ENCODE measurements at regions not wholly inside any gene's neighbourhood (a gene's known extent, or its start where the extent isn't known, plus 50 kb on each side); places are given as distances from the start of the nearest gene placed in this dataset.
"Not testable (repeated sequence)": the region's sequence is repeated elsewhere in the genome, so short reads cannot be mapped to it uniquely, and the experiment has no call there.

GRCh38 chr6:84867521-84867920 lies 103.1 kb upstream of the TBX18 start:
- no peak for DNase-seq (ENCODE audit: low read depth)
- in situ Hi-C loops (cut with HindIII; ENCODE audit: low sequenced_read_pairs), result no loop called here
- no peak overlapping the region for H3K4me3 ChIP-seq (ENCODE audit: low read depth, low read length)
- TF ChIP-seq CTCF (IDR thresholded peaks at IDR 0.05; ENCODE audit: low read depth, low read length, missing control alignments), result no peak

DNA sequence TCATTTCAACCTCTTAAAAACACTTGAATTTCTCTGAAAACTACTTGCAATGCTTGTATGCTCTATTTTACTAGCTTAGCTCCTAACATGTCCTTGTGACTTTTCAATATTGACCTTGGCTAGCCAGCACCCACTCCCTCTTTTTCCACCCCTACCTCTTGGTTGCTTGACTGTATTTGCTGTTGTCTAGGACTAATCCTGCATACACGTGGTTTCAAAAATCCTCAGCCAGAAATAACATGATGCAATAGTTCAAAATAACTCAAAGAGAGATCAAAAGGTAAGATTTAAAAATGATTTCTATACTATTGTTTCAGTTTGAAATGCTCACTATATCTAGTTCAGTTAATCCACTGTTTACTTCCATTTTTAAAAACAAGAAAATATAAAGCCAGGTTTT lies 102.3 kb upstream of the TBX18 start:
- TF ChIP-seq CTCF (IDR thresholded peaks at IDR 0.05; ENCODE audit: low read depth, low read length, missing control alignments), result no peak
- no peak overlapping the region for H3K4me3 ChIP-seq (ENCODE audit: low read depth, low read length)
- in situ Hi-C loops (cut with HindIII; ENCODE audit: low sequenced_read_pairs), result no loop called here
- DNase-seq (ENCODE audit: low read depth), result no peak

DNA sequence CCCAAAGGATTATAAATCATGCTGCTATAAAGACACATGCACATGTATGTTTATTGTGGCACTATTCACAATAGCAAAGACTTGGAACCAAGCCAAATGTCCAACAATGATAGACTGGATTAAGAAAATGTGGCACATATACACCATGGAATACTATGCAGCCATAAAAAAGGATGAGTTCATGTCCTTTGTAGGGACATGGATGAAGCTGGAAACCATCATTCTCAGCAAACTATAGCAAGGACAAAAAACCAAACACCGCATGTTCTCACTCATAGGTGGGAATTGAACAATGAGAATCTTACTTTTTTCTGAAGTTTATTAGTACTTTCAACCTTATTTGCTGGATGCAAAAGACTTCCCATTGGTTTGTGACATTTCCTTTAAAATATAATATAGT lies 101.0 kb upstream of the TBX18 start:
- H3K4me3 ChIP-seq (ENCODE audit: low read depth, low read length); in situ Hi-C loops (cut with HindIII; ENCODE audit: low sequenced_read_pairs); DNase-seq (ENCODE audit: low read depth): not testable (repeated sequence)

DNA sequence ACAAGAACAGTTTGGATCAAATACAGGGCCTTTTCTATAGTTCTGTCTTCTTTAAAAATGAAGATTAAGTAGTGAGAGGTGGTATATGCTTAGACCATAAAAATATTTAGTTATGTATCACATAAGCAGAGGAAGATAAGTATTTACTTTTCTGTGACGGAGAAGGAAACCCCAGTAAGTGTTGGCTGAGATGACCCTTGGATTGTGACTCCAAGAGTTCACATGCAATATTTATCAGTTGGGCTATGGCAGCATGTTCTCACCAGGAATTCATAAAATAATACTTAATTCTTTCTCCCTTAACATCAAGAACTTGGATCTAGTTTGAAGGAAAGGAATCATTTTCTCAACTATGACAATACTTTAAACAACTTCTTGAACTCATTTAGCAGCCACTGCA lies 98.4 kb upstream of the TBX18 start:
- no peak for DNase-seq (ENCODE audit: low read depth)
- H3K4me3 ChIP-seq (ENCODE audit: low read depth, low read length), result no peak overlapping the region
- in situ Hi-C loops (cut with HindIII; ENCODE audit: low sequenced_read_pairs), result no loop called here
- TF ChIP-seq CTCF (IDR thresholded peaks at IDR 0.05; ENCODE audit: low read depth, low read length, missing control alignments), result no peak

DNA sequence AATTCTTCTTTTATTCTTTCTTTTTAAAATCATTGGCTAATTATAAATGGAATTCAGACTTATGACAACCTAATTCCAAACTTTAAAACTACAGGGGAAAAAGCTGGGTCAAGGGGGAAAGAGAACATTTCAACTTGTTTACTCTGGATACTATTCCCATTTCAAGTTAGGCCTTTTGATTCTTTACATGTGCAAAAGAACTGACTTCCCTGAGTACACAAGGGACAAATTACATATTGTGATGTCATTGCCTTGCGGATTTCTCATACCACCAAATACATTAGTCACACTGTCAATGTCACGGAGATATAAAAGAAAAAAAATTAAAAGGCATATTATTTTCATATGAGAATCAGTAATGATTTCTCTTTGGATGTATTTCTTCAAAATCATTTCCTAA lies 96.5 kb upstream of the TBX18 start:
- no peak for TF ChIP-seq CTCF (IDR thresholded peaks at IDR 0.05; ENCODE audit: low read depth, low read length, missing control alignments)
- DNase-seq (ENCODE audit: low read depth), result no peak
- in situ Hi-C loops (cut with HindIII; ENCODE audit: low sequenced_read_pairs), result no loop called here
- H3K4me3 ChIP-seq (ENCODE audit: low read depth, low read length), result no peak overlapping the region

DNA sequence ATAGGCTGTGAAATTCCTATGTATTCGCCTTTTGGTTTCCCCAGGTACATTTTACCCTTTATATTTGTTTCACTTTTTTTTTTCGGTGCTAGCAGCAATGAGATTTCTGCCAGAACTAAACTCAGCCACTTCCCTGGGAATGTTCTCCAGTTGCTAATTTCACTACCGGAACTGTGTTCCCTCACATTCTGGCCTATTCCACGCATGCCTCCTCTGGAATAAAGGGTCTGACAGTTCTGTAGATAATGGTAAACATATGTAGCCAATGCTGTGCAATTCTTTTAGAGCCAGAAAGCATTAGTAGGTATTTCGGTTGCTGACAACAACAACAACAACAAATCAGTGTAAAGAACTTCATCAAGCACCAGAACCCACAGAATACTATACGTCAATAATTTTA lies 96.1 kb upstream of the TBX18 start:
- DNase-seq (ENCODE audit: low read depth), result no peak
- TF ChIP-seq CTCF (IDR thresholded peaks at IDR 0.05; ENCODE audit: low read depth, low read length, missing control alignments), result no peak
- in situ Hi-C loops (cut with HindIII; ENCODE audit: low sequenced_read_pairs), result no loop called here
- no peak overlapping the region for H3K4me3 ChIP-seq (ENCODE audit: low read depth, low read length)

DNA sequence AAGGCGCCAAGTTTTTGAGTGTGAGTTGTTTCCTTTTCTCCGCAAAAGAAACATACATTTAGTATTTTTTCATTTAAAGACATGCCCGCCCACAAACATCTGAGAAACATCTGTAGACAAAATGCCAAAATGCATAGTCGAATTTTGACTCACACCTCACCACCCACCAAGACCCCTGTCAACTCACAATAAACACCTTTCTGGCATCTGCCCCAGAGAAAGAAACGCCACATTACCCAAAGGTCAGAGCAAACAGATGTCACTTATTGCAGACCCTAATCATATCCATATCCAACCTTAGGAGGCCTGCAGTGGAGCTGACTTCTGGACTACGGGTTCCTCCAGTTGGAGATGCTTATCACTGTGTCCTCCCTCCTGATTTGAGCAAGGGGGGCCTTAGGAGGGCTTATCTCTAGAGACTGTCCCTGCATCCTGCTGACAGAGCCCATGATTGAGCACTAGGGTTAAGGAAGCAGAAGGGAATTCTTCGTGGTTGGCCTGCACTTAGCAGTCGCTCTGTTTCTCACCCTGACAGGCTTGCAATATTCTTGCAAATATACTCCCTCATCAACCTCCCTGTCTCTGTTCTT lies 90.5 kb upstream of the TBX18 start:
- no peak for TF ChIP-seq CTCF (IDR thresholded peaks at IDR 0.05; ENCODE audit: low read depth, low read length, missing control alignments)
- in situ Hi-C loops (cut with HindIII; ENCODE audit: low sequenced_read_pairs), result no loop called here
- H3K4me3 ChIP-seq (ENCODE audit: low read depth, low read length), result no peak overlapping the region
- DNase-seq (ENCODE audit: low read depth), result no peak

All from astrocyte of the cerebellum (primary cell).